WERI-Rb-1 (cell line): ENCODE measurements at regions not wholly inside any gene's neighbourhood (a gene's known extent, or its start where the extent isn't known, plus 50 kb on each side); places are given as distances from the start of the nearest gene placed in this dataset.

Experiments used
- DNase-seq: peaks from one replicate; pipeline ENCODE4 v3.0.0-alpha.2; 2020
- H3K27ac ChIP-seq: fragments of 250-450 bp; sonication (Bioruptor Pico); 2 replicates; pipeline ENCODE4 v1.5.1; 2020; ENCODE audit warnings: mild to moderate bottlenecking, moderate library complexity
- H3K27me3 ChIP-seq: fragments of 250-450 bp; sonication (Bioruptor Pico); 2 replicates; pipeline ENCODE4 v1.5.1; 2021; ENCODE audit warnings: mild to moderate bottlenecking, low read depth, moderate library complexity; ENCODE audit not compliant: insufficient read depth, severe bottlenecking
- H3K36me3 ChIP-seq: fragments of 250-450 bp; sonication (Bioruptor Pico); 2 replicates; pipeline ENCODE4 v1.5.1; 2020; ENCODE audit warnings: mild to moderate bottlenecking, moderate library complexity
- H3K4me3 ChIP-seq: 2 replicates; pipeline ENCODE4 v1.5.1; 2011; ENCODE audit warnings: low read depth, mild to moderate bottlenecking, control low read depth, low read length
- H3K9me3 ChIP-seq: fragments of 250-450 bp; sonication (Bioruptor Pico); 2 replicates; pipeline ENCODE4 v1.5.1; 2021; ENCODE audit warnings: mild to moderate bottlenecking, moderate library complexity; ENCODE audit not compliant: severe bottlenecking
- CTCF ChIP-seq: IDR thresholded peaks from 2 replicates; pipeline ENCODE4 v1.5.1; 2011; ENCODE audit warnings: low read depth, mild to moderate bottlenecking, control low read depth, inconsistent platforms, low read length

- H3K27me3 ChIP-seq, result no peaks in the 10 kb centered on the region
- no peak for TF ChIP-seq CTCF
- no peak overlapping the region for H3K27ac ChIP-seq
- no peak for DNase-seq
- H3K9me3 ChIP-seq, result no peaks in the 10 kb centered on the region
- H3K36me3 ChIP-seq, result no peaks in the 10 kb centered on the region
- no peak overlapping the region for H3K4me3 ChIP-seq
Observed at GRCh38 chr13:40399756-40400155, 266.7 kb downstream of the FOXO1 start.

- no peak for DNase-seq
- Histone ChIP-seq H3K4me3 (no peak overlapping the region), H3K9me3 (no peaks in the 10 kb centered on the region), H3K27ac (no peak overlapping the region), H3K36me3 (no peaks in the 10 kb centered on the region), H3K27me3 (no peaks in the 10 kb centered on the region)
- TF ChIP-seq CTCF, result no peak
Observed at GRCh38 chr13:40401911-40402776, 264.3 kb downstream of the FOXO1 start.

- no peak for TF ChIP-seq CTCF
- Histone ChIP-seq H3K36me3 (no peaks in the 10 kb centered on the region), H3K4me3 (no peak overlapping the region), H3K27ac (no peak overlapping the region), H3K27me3 (no peaks in the 10 kb centered on the region), H3K9me3 (no peaks in the 10 kb centered on the region)
- no peak for DNase-seq
Observed at GRCh38 chr13:40402931-40403431, 263.5 kb downstream of the FOXO1 start.

GRCh38 chr13:40403509-40404241 is 262.8 kb downstream of the FOXO1 start:
- no peak overlapping the region for H3K27ac ChIP-seq
- no peak overlapping the region for H3K4me3 ChIP-seq
- DNase-seq, result no peak
- TF ChIP-seq CTCF, result no peak
- H3K9me3 ChIP-seq, result no peaks in the 10 kb centered on the region
- H3K27me3 ChIP-seq, result no peaks in the 10 kb centered on the region
- H3K36me3 ChIP-seq, result no peaks in the 10 kb centered on the region

DNA sequence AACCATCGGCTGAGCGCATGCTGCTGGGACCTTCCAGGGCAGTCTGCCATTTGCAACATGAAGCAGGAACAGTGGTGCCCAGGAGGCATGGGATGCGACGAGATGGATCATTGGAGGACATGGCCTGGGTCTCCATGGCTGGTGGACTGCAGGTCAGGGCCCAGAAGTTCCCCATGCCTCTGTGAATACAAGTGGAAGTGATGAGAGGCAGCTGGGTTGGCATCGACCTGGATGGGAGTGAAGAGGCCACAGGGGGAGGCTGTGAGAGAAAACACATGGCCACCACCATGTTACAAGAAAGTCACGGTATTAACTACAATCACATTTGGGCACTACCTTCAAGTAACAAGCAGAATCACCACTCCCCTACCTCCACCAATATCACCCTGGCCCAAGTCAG is 262.0 kb downstream of the FOXO1 start:
- Histone ChIP-seq H3K9me3 (no peaks in the 10 kb centered on the region), H3K27ac (no peak overlapping the region), H3K36me3 (no peaks in the 10 kb centered on the region), H3K4me3 (no peak overlapping the region), H3K27me3 (no peaks in the 10 kb centered on the region)
- no peak for TF ChIP-seq CTCF
- DNase-seq, result no peak
